K562 (cell line): ENCODE measurements at regions not wholly inside any gene's neighbourhood (a gene's known extent, or its start where the extent isn't known, plus 50 kb on each side); places are given as distances from the start of the nearest gene placed in this dataset.

Experiments
- ADNP ChIP-seq: fragments of 200-800 bp; sonication (Bioruptor generic); IDR thresholded peaks from 2 replicates; pipeline ENCODE4 v1.6.1; 2016; ENCODE audit warnings: missing genetic modification characterization, missing compliant biosample characterization
- BCL6 ChIP-seq: fragments of 250-450 bp; sonication (Bioruptor Pico); IDR thresholded peaks from 2 replicates; pipeline ENCODE4 v1.4.0; 2020
- C11orf30 ChIP-seq: fragments of 450-650 bp; IDR thresholded peaks from 2 replicates; pipeline ENCODE4 v1.6.1; 2016; ENCODE audit warnings: low read depth, mild to moderate bottlenecking
- CAMTA2 ChIP-seq: fragments of 250-450 bp; sonication (Bioruptor Pico); conservative IDR thresholded peaks from 2 replicates; pipeline ENCODE4 v1.5.1; 2022
- FOXA1 ChIP-seq: fragments of 450-650 bp; IDR thresholded peaks from 2 replicates; pipeline ENCODE4 v1.6.1; 2016; ENCODE audit warnings: mild to moderate bottlenecking, borderline replicate concordance
- HEY1 ChIP-seq: fragments of 250-450 bp; sonication (Bioruptor Pico); IDR thresholded peaks from 2 replicates; pipeline ENCODE4 v1.5.0; 2020; ENCODE audit warnings: mild to moderate bottlenecking, moderate library complexity, borderline replicate concordance
- JUND ChIP-seq, 2 experiments: IDR thresholded peaks; 2 replicates in 1 of 2; 3 replicates in 1 of 2; pipeline ENCODE4 v1.6.1; 2011; ENCODE audit warnings: borderline replicate concordance in 2 of 2, low read depth in 2 of 2, low read length in 2 of 2, improper control_type of control experiment in 1 of 2, missing biosample characterization in 1 of 2, missing genetic modification characterization in 1 of 2, missing genetic modification reagents in 1 of 2
- KDM1A ChIP-seq, 2 experiments: fragments of 450-650 bp; IDR thresholded peaks; 2 replicates each; pipeline ENCODE4 v1.6.1; 2016; ENCODE audit warnings: mild to moderate bottlenecking in 2 of 2
- KLF16 ChIP-seq: IDR thresholded peaks from 2 replicates; pipeline ENCODE4 v1.6.1; 2016; ENCODE audit warnings: antibody characterized with exemption
- MEF2A ChIP-seq: IDR thresholded peaks from 2 replicates; pipeline ENCODE4 v1.6.1; 2011; ENCODE audit warnings: low read depth, mild to moderate bottlenecking, low read length, moderate library complexity; ENCODE audit not compliant: control insufficient read depth
- MTA2 ChIP-seq: fragments of 450-650 bp; IDR thresholded peaks from 2 replicates; pipeline ENCODE4 v1.6.1; 2016; ENCODE audit warnings: low read depth
- PHB2 ChIP-seq: fragments of 450-650 bp; IDR thresholded peaks from 2 replicates; pipeline ENCODE4 v1.6.1; 2017; ENCODE audit warnings: low read depth
- PTRF ChIP-seq: fragments of 450-650 bp; IDR thresholded peaks from 2 replicates; pipeline ENCODE4 v1.6.1; 2016; ENCODE audit warnings: mild to moderate bottlenecking, missing genetic modification characterization, missing compliant biosample characterization
- RCOR1 ChIP-seq, 2 experiments: IDR thresholded peaks; 2 replicates each; pipeline ENCODE4 v1.6.1; 2012; ENCODE audit warnings: low read depth in 2 of 2, low read length in 2 of 2, borderline replicate concordance in 1 of 2, improper control_type of control experiment in 1 of 2
- SETDB1 ChIP-seq: IDR thresholded peaks from one replicate; pipeline ENCODE4 v1.6.1; 2012; ENCODE audit warnings: low read length, control low read depth, inconsistent platforms
- STAT5B ChIP-seq: fragments of 250-450 bp; sonication (Bioruptor Pico); IDR thresholded peaks from 2 replicates; pipeline ENCODE4 v1.8.0; 2021; ENCODE audit warnings: mild to moderate bottlenecking, inconsistent platforms
- TEAD4 ChIP-seq, 2 experiments: sonication (generic) in 1 of 2; formaldehyde crosslinking in 1 of 2; IDR thresholded peaks; 2 replicates each; pipeline versions ENCODE4 v1.6.1 to v1.8.0; 2012 to 2022; ENCODE audit warnings: borderline replicate concordance in 1 of 2, inconsistent platforms in 1 of 2, low read length in 1 of 2, mild to moderate bottlenecking in 1 of 2, missing genetic modification reagents in 1 of 2
- ZNF121 ChIP-seq: sonication (generic); formaldehyde crosslinking; conservative IDR thresholded peaks from 2 replicates; pipeline ENCODE4 v1.8.0; 2022; ENCODE audit warnings: missing genetic modification reagents
- ZNF583 ChIP-seq: fragments of 250-450 bp; sonication (Bioruptor Pico); IDR thresholded peaks from 2 replicates; pipeline ENCODE4 v1.4.0; 2020
- TF ChIP-seq, protein P1 (sequence below): fragments of 200-600 bp; sonication (generic); IDR thresholded peaks from one replicate; pipeline ENCODE4 v1.6.1; 2012; ENCODE audit warnings: mild to moderate bottlenecking, low read depth, low read length, inconsistent platforms

DNA sequence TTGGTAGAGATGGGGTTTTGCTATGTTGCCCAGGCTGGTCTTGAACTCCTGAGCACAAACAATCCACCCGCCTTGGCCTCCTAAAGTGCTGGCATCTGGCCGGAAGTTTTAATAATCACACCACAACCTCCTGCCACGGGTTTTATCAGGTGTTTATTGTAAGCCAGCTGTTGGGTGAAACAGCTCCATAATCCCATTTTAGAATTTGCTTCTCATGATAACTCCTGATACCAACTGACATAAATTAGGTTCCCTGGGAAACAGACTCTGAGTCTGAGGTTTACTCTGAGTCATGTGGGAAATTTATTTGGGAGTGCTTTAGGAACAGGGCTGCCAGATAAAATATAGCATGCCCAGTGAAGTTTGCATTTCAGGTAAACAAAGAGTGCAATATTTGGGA is 122.6 kb upstream of the MED13 start (continued):
- no peak for TF ChIP-seq HEY1 (CRISPR knock-in tag)
- TF ChIP-seq RCOR1 (IDR thresholded peaks at IDR 0.05; ENCODE audit: borderline replicate concordance in 1 of 2, low read depth in 2 of 2, low read length in 2 of 2) = peak in 1 of 2 experiments; percentile 81; a peak in 2 of 4 replicates
- TF ChIP-seq PTRF (tag) = no peak
- TF ChIP-seq C11orf30 = no peak
- TF ChIP-seq ZNF121 (CRISPR knock-in tag) = no peak
- no peak for TF ChIP-seq CAMTA2 (CRISPR knock-in tag)
- TF ChIP-seq SETDB1 = no peak
- 0 out of 2 replicates have a peak, but pooled peaks have one; percentile 45 for TF ChIP-seq JUND (IDR thresholded peaks at IDR 0.05; ENCODE audit: borderline replicate concordance, low read depth, low read length)
- TF ChIP-seq JUND (tag; IDR thresholded peaks at IDR 0.05; ENCODE audit: borderline replicate concordance, low read depth, low read length) = no peak; the same call in 2 of the 3 replicates
- TF ChIP-seq MEF2A = peak; percentile 67; the same call in 1 of the 2 replicates
- TF ChIP-seq FOXA1 = no peak
- no peak for TF ChIP-seq BCL6 (CRISPR knock-in tag)
- TF ChIP-seq KDM1A (IDR thresholded peaks at IDR 0.05) = peak; percentile 72 to 83; a peak in 3 of 4 replicates
- TF ChIP-seq ADNP = 0 out of 2 replicates have a peak, but pooled peaks have one; percentile 81
- no peak for TF ChIP-seq ZNF583 (CRISPR knock-in tag)
- no peak for TF ChIP-seq STAT5B (CRISPR knock-in tag)
- peak; percentile 58; the same call in 1 of the 2 replicates for TF ChIP-seq MTA2
- no peak for TF ChIP-seq PHB2
- peak; percentile 69; the same call in 1 of the 2 replicates for TF ChIP-seq KLF16
- TF ChIP-seq, protein P1, sequence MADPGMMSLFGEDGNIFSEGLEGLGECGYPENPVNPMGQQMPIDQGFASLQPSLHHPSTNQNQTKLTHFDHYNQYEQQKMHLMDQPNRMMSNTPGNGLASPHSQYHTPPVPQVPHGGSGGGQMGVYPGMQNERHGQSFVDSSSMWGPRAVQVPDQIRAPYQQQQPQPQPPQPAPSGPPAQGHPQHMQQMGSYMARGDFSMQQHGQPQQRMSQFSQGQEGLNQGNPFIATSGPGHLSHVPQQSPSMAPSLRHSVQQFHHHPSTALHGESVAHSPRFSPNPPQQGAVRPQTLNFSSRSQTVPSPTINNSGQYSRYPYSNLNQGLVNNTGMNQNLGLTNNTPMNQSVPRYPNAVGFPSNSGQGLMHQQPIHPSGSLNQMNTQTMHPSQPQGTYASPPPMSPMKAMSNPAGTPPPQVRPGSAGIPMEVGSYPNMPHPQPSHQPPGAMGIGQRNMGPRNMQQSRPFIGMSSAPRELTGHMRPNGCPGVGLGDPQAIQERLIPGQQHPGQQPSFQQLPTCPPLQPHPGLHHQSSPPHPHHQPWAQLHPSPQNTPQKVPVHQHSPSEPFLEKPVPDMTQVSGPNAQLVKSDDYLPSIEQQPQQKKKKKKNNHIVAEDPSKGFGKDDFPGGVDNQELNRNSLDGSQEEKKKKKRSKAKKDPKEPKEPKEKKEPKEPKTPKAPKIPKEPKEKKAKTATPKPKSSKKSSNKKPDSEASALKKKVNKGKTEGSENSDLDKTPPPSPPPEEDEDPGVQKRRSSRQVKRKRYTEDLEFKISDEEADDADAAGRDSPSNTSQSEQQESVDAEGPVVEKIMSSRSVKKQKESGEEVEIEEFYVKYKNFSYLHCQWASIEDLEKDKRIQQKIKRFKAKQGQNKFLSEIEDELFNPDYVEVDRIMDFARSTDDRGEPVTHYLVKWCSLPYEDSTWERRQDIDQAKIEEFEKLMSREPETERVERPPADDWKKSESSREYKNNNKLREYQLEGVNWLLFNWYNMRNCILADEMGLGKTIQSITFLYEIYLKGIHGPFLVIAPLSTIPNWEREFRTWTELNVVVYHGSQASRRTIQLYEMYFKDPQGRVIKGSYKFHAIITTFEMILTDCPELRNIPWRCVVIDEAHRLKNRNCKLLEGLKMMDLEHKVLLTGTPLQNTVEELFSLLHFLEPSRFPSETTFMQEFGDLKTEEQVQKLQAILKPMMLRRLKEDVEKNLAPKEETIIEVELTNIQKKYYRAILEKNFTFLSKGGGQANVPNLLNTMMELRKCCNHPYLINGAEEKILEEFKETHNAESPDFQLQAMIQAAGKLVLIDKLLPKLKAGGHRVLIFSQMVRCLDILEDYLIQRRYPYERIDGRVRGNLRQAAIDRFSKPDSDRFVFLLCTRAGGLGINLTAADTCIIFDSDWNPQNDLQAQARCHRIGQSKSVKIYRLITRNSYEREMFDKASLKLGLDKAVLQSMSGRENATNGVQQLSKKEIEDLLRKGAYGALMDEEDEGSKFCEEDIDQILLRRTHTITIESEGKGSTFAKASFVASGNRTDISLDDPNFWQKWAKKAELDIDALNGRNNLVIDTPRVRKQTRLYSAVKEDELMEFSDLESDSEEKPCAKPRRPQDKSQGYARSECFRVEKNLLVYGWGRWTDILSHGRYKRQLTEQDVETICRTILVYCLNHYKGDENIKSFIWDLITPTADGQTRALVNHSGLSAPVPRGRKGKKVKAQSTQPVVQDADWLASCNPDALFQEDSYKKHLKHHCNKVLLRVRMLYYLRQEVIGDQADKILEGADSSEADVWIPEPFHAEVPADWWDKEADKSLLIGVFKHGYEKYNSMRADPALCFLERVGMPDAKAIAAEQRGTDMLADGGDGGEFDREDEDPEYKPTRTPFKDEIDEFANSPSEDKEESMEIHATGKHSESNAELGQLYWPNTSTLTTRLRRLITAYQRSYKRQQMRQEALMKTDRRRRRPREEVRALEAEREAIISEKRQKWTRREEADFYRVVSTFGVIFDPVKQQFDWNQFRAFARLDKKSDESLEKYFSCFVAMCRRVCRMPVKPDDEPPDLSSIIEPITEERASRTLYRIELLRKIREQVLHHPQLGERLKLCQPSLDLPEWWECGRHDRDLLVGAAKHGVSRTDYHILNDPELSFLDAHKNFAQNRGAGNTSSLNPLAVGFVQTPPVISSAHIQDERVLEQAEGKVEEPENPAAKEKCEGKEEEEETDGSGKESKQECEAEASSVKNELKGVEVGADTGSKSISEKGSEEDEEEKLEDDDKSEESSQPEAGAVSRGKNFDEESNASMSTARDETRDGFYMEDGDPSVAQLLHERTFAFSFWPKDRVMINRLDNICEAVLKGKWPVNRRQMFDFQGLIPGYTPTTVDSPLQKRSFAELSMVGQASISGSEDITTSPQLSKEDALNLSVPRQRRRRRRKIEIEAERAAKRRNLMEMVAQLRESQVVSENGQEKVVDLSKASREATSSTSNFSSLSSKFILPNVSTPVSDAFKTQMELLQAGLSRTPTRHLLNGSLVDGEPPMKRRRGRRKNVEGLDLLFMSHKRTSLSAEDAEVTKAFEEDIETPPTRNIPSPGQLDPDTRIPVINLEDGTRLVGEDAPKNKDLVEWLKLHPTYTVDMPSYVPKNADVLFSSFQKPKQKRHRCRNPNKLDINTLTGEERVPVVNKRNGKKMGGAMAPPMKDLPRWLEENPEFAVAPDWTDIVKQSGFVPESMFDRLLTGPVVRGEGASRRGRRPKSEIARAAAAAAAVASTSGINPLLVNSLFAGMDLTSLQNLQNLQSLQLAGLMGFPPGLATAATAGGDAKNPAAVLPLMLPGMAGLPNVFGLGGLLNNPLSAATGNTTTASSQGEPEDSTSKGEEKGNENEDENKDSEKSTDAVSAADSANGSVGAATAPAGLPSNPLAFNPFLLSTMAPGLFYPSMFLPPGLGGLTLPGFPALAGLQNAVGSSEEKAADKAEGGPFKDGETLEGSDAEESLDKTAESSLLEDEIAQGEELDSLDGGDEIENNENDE = no peak
- TF ChIP-seq TEAD4 (IDR thresholded peaks at IDR 0.05; ENCODE audit: low read length) = peak; percentile 91
- no peak for TF ChIP-seq TEAD4 (CRISPR knock-in tag; IDR thresholded peaks at IDR 0.05; ENCODE audit: borderline replicate concordance)
